GM12872 (cell line): ENCODE measurements at regions not wholly inside any gene's neighbourhood (a gene's known extent, or its start where the extent isn't known, plus 50 kb on each side); places are given as distances from the start of the nearest gene placed in this dataset.

Source experiments
- CTCF ChIP-seq: IDR thresholded peaks from 3 replicates; pipeline ENCODE4 v1.5.1; 2011; ENCODE audit warnings: low read depth, mild to moderate bottlenecking, low read length, moderate library complexity; ENCODE audit not compliant: insufficient read depth

GRCh38 chr5:67405755-67406154 is 209.2 kb upstream of the CD180 start:
- TF ChIP-seq CTCF: no peak

- TF ChIP-seq CTCF: no peak
Observed at GRCh38 chr5:67405101-67405364, 208.4 kb upstream of the CD180 start.

GRCh38 chr5:67404256-67405100 is 207.9 kb upstream of the CD180 start:
- no peak for TF ChIP-seq CTCF

- TF ChIP-seq CTCF: no peak
Observed at GRCh38 chr5:67402526-67402925, 205.9 kb upstream of the CD180 start.

- TF ChIP-seq CTCF: no peak
Observed at GRCh38 chr5:67401172-67401571, 204.6 kb upstream of the CD180 start.

- TF ChIP-seq CTCF: no peak
Observed at GRCh38 chr5:67400752-67401151, 204.2 kb upstream of the CD180 start.

- TF ChIP-seq CTCF: no peak
Observed at GRCh38 chr5:67395790-67396418, 199.3 kb upstream of the CD180 start.
